ENCODE measurements at regions not wholly inside any gene's neighbourhood (a gene's known extent, or its start where the extent isn't known, plus 50 kb on each side); places are given as distances from the start of the nearest gene placed in this dataset.

DNA sequence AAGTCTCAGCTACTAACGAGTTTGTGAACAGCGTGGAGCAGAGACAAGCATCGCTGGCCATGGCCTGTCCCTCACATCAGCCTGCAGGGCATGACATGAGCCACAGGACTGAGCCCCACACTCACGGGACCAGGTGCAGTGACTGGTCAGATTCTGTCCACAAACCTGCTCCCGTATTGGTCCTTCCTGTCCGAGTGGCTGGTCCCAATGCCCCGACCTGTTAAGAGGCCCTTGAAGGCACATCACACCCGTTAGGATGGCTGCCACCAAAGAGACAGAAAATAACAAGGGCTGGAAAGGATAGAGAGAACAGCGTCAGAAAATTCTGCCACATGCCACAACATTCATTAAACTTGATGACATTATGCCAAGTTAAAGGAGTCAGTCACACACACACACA lies 403.2 kb upstream of the MYT1L start:
- Mint-ChIP-seq H3K4me3 (ENCODE audit: low read depth) (no peak overlapping the region), H3K27me3 (peaks cover 12% of the 10 kb centered on the region), H3K4me1 (ENCODE audit: low read depth) (no peaks in the 10 kb centered on the region)

DNA sequence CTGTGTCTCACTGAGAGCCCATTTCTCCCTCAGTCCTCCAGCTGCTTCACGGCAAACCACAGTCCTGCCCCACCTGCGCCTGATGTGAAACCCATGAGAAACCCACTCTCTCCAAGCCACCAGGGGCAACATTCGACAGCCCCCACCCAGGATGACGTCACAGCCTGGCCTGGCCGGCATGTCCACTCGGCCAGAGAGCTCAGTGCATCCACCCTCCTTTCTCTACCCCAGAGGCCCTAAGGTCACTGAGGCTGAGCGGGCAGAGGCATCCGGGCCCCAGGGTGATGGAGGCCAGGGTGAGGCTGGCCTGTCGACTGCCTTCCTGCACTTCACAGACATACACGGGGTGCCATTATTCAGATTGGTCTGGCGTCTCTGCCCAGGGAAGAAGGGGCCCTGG lies 402.7 kb upstream of the MYT1L start:
- Mint-ChIP-seq H3K9me3 (ENCODE audit: low read depth) (no peaks in the 10 kb centered on the region), H3K4me3 (ENCODE audit: low read depth) (no peak overlapping the region), H3K4me1 (ENCODE audit: low read depth) (no peaks in the 10 kb centered on the region), H3K27me3 (peaks cover 12% of the 10 kb centered on the region), H3K36me3 (ENCODE audit: insufficient read depth) (no peaks in the 10 kb centered on the region), H3K27ac (no peak overlapping the region)
- TF ChIP-seq, protein P1, sequence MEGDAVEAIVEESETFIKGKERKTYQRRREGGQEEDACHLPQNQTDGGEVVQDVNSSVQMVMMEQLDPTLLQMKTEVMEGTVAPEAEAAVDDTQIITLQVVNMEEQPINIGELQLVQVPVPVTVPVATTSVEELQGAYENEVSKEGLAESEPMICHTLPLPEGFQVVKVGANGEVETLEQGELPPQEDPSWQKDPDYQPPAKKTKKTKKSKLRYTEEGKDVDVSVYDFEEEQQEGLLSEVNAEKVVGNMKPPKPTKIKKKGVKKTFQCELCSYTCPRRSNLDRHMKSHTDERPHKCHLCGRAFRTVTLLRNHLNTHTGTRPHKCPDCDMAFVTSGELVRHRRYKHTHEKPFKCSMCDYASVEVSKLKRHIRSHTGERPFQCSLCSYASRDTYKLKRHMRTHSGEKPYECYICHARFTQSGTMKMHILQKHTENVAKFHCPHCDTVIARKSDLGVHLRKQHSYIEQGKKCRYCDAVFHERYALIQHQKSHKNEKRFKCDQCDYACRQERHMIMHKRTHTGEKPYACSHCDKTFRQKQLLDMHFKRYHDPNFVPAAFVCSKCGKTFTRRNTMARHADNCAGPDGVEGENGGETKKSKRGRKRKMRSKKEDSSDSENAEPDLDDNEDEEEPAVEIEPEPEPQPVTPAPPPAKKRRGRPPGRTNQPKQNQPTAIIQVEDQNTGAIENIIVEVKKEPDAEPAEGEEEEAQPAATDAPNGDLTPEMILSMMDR (IDR thresholded peaks at IDR 0.05; ENCODE audit: unreplicated experiment), result no peak
- DNase-seq (ENCODE audit: low spot score, unreplicated experiment), result no peak

More for the DNA sequence above, 403.2 kb upstream of the MYT1L start:
- TF ChIP-seq, protein P1 (IDR thresholded peaks at IDR 0.05; ENCODE audit: unreplicated experiment), result no peak
- DNase-seq (ENCODE audit: low spot score, unreplicated experiment), result no peak
- H3K9me3 Mint-ChIP-seq (ENCODE audit: low read depth), result no peaks in the 10 kb centered on the region
- no peak overlapping the region for H3K27ac Mint-ChIP-seq
- H3K36me3 Mint-ChIP-seq (ENCODE audit: insufficient read depth), result no peaks in the 10 kb centered on the region

DNA sequence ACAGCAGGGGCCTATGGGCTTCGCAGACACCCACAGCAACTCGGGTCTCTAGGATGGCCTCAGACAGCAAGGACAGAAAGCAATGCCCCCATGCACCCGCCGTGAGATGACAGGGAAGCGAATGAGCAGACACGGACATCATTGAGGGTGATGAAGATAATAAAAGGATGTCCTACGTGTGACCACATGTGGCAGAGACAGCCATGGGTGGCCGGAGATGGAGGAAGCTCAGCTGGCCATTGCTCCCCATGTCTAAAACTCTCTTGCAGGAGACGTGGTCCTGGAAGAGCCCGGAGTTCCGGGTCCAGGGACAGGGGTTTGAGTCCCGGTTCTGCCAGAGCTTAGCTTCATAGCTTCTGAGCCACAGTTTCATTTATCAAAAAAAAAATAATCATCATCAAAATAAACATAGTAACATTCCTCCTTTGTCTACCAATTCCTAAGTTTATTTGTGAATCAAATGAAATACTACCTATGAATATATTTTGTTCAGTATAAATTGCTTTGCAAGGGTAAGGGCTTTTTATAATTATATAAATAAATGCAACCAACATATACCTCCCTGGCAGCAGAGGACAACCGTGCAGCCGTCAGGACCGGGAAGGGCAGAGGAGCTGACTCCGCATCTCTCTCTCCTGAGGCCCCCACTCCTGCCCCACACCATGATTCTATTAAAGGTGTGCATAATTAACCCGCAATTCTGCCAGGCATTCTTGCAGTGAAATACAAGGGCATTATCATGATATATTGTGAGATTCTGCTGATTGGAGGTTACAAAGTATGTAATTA lies 401.4 kb upstream of the MYT1L start:
- H3K4me3 Mint-ChIP-seq (ENCODE audit: low read depth), result no peak overlapping the region
- H3K36me3 Mint-ChIP-seq (ENCODE audit: insufficient read depth), result no peaks in the 10 kb centered on the region
- TF ChIP-seq, protein P1 (IDR thresholded peaks at IDR 0.05; ENCODE audit: unreplicated experiment), result no peak
- peaks cover 16% of the 10 kb centered on the region for H3K27me3 Mint-ChIP-seq
- DNase-seq (ENCODE audit: low spot score, unreplicated experiment), result no peak
- no peaks in the 10 kb centered on the region for H3K4me1 Mint-ChIP-seq (ENCODE audit: low read depth)
- H3K27ac Mint-ChIP-seq, result no peak overlapping the region
- H3K9me3 Mint-ChIP-seq (ENCODE audit: low read depth), result no peaks in the 10 kb centered on the region

DNA sequence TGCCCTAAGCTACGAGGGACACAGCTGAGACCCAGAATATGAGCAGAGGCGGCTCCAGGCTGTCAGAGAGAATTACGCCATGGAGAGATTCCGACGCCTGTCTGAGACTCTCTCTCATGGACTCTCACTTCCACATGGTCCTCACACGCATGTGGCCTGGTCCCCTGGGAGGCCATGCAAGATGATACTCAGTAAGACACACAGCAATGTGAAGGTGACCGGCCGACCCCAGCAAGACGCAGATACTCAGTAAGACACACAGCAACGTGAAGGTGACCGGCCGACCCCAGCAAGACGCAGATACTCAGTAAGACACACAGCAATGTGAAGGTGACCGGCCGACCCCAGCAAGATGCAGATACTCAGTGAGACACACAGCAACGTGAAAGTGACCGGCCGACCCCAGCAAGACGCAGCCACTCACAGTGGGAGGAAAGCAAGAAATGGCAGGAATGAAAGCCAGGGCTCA lies 400.8 kb upstream of the MYT1L start:
- Mint-ChIP-seq H3K36me3 (ENCODE audit: insufficient read depth) (no peaks in the 10 kb centered on the region), H3K4me1 (ENCODE audit: low read depth) (no peaks in the 10 kb centered on the region), H3K27me3 (peaks cover 16% of the 10 kb centered on the region), H3K9me3 (ENCODE audit: low read depth) (no peaks in the 10 kb centered on the region), H3K27ac (no peak overlapping the region), H3K4me3 (ENCODE audit: low read depth) (no peak overlapping the region)
- TF ChIP-seq, protein P1 (IDR thresholded peaks at IDR 0.05; ENCODE audit: unreplicated experiment), result no peak
- no peak for DNase-seq (ENCODE audit: low spot score, unreplicated experiment)

DNA sequence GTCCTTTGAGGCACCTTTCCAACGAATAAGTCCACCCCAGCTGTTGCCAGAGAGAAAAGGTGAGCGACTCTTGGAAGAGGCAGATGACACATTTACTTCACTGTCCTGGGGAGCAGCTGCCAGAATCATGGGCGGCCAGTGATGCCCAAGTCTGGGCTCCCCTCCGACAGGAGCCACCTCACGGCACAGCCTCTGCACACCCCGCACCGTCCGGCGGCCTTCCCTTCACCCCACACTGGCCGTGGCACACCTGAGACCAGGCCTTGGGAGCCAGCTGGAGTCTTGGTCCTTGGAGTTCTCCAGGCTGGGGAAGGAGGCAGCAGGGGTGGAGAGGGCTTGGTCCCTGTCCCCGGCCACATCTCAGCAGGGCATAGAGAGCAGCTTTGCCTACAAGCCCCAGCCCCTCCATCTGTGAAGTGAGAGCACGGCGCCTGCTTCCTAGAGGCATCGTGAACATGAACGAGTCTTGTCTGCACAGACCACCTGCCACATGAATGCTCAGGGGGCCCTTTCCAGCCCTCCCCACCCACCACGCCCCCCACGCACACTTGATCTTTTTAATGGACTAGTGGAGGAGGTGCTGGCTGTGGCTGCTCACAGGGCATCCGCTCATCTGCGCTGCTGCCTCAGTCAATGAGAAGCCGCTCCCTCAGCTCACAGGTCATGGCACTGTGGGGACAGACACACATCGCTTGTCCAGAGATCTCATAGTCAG lies 400.2 kb upstream of the MYT1L start:
- no peaks in the 10 kb centered on the region for H3K36me3 Mint-ChIP-seq (ENCODE audit: insufficient read depth)
- DNase-seq (ENCODE audit: low spot score, unreplicated experiment), result no peak

More for the DNA sequence above, 400.2 kb upstream of the MYT1L start:
- Mint-ChIP-seq H3K27me3 (peaks cover 16% of the 10 kb centered on the region), H3K4me1 (ENCODE audit: low read depth) (no peaks in the 10 kb centered on the region), H3K4me3 (ENCODE audit: low read depth) (no peak overlapping the region), H3K9me3 (ENCODE audit: low read depth) (no peaks in the 10 kb centered on the region), H3K27ac (no peak overlapping the region)
- TF ChIP-seq, protein P1 (IDR thresholded peaks at IDR 0.05; ENCODE audit: unreplicated experiment), result no peak

Measured in progenitor cell of endocrine pancreas (in vitro differentiated cells).